ENCODE measurements at regions not wholly inside any gene's neighbourhood (a gene's known extent, or its start where the extent isn't known, plus 50 kb on each side); places are given as distances from the start of the nearest gene placed in this dataset.

GRCh38 chr1:79325705-79326104, 319.2 kb upstream of the ADGRL4 start:
- no peak overlapping the region for H3K4me3 ChIP-seq (ENCODE audit: low read length)
- DNase-seq (ENCODE audit: low read depth), result no peak
- TF ChIP-seq CTCF (conservative IDR thresholded peaks at IDR 0.05; ENCODE audit: low read depth, low read length), result no peak

GRCh38 chr1:79325126-79325525, 318.6 kb upstream of the ADGRL4 start:
- no peak overlapping the region for H3K4me3 ChIP-seq (ENCODE audit: low read length)
- no peak for TF ChIP-seq CTCF (conservative IDR thresholded peaks at IDR 0.05; ENCODE audit: low read depth, low read length)
- no peak for DNase-seq (ENCODE audit: low read depth)

GRCh38 chr1:79323239-79324025, 316.9 kb upstream of the ADGRL4 start:
- TF ChIP-seq CTCF (conservative IDR thresholded peaks at IDR 0.05; ENCODE audit: low read depth, low read length), result no peak
- H3K4me3 ChIP-seq (ENCODE audit: low read length), result no peak overlapping the region
- DNase-seq (ENCODE audit: low read depth), result peak; percentile 98

GRCh38 chr1:79322511-79323027, 316.0 kb upstream of the ADGRL4 start:
- no peak overlapping the region for H3K4me3 ChIP-seq (ENCODE audit: low read length)
- DNase-seq (ENCODE audit: low read depth), result no peak
- TF ChIP-seq CTCF (conservative IDR thresholded peaks at IDR 0.05; ENCODE audit: low read depth, low read length), result no peak

- H3K4me3 ChIP-seq (ENCODE audit: low read length), result no peak overlapping the region
- TF ChIP-seq CTCF (conservative IDR thresholded peaks at IDR 0.05; ENCODE audit: low read depth, low read length), result no peak
- no peak for DNase-seq (ENCODE audit: low read depth)
Measured at GRCh38 chr1:79312438-79312837, 305.9 kb upstream of the ADGRL4 start.

- no peak for TF ChIP-seq CTCF (conservative IDR thresholded peaks at IDR 0.05; ENCODE audit: low read depth, low read length)
- peak; percentile 45 for DNase-seq (ENCODE audit: low read depth)
- no peak overlapping the region for H3K4me3 ChIP-seq (ENCODE audit: low read length)
Measured at GRCh38 chr1:79310609-79311008, 304.1 kb upstream of the ADGRL4 start.

GRCh38 chr1:79304131-79304530, 297.6 kb upstream of the ADGRL4 start:
- TF ChIP-seq CTCF (conservative IDR thresholded peaks at IDR 0.05; ENCODE audit: low read depth, low read length), result no peak
- DNase-seq (ENCODE audit: low read depth), result no peak
- no peak overlapping the region for H3K4me3 ChIP-seq (ENCODE audit: low read length)
